LHCN-M2 (cell line): ENCODE measurements at regions not wholly inside any gene's neighbourhood (a gene's known extent, or its start where the extent isn't known, plus 50 kb on each side); places are given as distances from the start of the nearest gene placed in this dataset.
"Not testable (repeated sequence)": the region's sequence is repeated elsewhere in the genome, so short reads cannot be mapped to it uniquely, and the experiment has no call there.

Source experiments
- DNase-seq: peaks from one replicate; pipeline ENCODE4 v3.0.0-alpha.2; 2012; ENCODE audit warnings: low read depth

DNA sequence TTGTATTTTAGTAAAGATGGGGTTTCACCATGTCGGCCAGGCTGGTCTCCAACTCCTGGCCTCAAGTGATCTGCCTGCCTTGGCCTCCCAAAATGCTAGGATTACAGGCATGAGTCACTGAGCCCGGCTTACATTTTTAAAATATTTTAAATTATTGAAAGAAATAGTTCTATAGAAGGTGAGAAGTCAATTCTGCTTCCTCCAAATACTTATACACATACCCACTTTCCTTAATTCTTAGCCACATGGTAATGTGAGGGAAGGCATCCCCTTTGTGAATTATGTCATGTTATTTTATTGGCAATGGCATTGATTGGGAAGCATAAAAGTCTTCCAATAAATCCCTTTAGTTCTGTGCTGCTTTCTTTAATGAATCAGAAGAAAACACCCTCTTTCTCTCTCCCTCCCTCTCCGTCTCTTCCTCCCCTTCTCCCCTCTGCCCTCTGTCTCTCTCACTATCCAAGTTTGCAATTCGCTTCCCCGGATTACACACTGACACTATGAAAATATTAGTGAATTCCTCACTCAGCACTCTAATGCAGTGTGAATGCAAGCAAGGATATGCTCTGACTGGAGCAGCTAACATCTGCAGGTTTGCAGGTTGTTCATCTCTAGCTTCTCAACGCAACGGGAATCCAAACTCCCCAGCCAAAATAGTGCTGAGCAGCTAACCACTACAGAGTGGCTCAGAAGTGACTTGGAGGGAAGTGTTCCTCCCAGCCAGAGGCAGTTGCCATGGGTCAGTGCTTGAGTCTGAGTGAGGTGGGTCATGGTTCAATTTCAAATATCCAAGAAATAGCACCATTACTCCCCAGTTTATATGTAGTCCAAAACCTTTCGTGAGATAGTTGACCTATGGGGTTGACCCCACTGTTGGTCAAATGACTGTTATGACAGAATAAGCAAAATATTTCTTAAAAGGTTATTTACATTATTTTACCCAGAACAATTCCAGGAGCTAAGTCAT is 77.8 kb upstream of the CD55 start:
- DNase-seq, result peak; percentile 38

DNA sequence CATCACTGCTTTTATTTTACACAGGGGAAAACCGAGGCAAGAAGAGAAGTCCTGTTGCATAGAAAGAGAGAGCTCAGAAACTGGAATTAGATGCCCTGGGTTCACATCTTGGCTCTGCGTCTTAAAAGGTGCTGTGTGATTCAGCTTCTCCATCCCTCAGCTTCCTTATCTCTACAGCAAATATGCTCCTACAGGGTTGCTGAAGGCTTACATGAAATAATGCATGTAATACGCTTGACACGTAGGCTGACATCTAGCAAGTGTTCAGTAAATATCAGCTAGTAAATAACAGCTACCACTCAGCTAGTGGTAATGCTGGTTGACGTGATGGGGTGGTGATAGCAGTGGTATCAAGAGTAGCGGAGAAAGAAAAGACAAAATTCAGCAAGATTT is 77.1 kb upstream of the CD55 start:
- no peak for DNase-seq

DNA sequence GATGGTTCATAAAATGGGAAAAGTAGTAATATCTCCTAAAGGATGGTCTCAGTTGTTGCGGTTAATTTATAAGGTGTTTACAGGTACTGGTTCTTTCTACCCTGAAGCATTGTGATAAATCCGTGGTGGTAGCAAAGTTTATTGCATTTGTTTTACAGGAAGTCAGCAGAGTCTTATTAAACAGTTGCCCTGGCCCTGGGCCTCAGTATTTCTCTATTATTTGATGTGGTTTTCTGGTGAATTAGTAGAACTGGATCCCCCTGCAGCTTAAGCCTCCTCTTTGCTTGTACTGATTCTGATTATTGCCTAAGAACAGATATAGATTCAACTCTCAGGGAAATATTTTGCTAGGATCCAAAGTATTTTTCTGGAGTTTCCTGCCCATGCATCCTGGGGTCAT is 76.4 kb upstream of the CD55 start:
- no peak for DNase-seq

DNA sequence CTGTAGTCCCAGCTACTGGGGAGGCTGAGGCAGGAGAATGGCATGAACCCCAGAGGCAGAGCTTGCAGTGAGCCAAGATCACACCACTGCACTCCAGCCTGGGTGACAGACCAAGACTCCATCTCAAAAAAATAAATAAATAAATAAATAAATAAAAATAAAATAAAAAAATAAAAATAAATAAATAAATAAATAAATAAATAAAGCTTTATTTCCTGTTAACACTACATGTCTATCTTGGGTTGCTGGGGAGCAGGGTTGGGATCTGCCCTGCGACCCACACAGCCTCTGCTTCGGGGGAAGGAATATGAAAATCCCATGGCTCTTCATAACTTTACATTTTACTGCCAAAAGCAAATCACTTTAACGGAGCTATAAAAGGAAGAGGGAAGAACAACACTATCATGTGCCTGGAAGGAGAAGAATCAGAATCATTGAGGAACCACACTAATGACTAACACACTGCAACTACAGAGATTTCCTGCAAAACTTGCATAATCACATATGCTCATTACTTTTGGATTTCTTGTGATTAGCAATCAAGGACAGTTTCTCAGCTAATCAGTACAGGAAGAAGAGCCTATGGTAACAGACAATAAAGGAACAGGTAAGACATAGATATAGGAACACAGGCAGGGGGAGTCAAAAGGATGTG is 72.8 kb upstream of the CD55 start:
- no peak for DNase-seq

DNA sequence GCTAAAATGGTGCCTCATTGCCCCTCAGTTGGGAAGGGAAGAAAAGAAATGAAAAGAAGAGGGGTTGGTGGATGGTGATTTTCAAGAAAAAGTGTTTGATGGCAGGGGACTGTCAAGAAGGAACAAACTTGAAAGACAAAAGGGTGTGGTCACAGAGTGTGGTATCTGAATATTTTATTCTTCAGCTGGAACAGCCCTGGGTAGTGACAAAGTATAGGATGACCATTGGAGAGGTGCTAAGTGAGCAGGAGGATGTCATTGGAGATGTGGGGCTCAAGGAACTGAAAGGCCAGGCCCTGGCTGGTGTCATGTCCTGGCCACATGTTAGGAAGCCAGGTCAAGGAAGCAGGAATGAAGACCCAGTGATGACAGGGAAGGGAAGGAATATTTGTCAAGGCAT is 71.0 kb upstream of the CD55 start:
- DNase-seq, result no peak

DNA sequence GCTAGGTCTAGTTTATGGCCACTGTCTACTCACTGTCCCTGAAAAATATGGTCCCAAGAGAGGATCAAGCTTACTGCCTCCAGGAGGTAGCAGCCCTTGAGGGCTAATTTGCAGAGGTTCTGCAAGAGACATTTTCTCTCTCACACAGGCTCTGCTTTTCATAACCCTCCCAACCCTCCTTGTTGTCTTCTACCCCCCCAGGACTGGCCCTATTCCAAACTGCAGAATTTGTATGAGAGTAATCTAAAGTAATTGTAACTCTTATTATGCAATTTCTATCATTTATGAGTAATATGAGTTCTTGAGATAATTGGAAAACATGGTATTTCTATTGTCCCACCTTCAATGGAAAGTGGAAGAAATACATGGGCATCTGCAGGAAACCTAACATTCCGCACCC is 70.4 kb upstream of the CD55 start:
- no peak for DNase-seq

DNA sequence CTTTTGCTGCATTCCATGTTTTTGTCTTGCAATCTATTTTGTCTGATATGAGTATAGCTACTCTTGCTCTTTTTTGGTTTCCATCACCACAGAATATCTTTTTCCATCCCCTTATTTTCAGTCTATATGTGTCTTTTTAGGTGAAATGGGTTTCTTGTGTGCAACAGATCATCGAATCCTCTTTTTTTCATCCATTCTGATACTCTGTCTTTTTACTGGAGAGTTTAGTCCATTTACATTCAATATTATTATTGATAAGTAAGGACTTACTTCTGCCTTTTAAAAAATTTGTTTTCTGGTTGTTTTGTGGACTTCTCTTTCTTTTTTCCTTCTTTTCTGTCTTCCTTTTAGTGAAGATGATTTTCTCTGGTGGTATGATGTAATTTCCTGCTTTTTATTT is 64.6 kb upstream of the CD55 start:
- DNase-seq, result no peak

DNA sequence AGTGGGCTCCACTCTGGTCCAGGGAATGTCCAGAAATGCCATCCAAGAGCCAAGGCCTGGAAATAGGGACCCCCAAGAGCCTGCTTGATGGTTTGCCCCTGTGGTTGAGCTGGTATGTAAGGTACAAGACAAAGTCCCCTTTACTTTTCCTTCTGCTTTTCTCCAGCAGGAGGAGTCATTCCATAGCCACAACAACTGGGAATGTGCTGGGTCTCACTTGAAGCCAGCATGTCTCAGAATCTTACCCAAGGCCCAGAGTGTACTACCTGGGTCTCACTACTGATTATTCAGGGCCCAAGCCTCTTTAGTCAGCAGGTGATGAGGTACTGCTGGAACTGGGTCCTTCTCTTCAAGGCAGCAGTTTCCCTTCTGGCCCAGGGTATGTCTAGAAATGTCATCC is 62.1 kb upstream of the CD55 start:
- DNase-seq, result peak; percentile 27

DNA sequence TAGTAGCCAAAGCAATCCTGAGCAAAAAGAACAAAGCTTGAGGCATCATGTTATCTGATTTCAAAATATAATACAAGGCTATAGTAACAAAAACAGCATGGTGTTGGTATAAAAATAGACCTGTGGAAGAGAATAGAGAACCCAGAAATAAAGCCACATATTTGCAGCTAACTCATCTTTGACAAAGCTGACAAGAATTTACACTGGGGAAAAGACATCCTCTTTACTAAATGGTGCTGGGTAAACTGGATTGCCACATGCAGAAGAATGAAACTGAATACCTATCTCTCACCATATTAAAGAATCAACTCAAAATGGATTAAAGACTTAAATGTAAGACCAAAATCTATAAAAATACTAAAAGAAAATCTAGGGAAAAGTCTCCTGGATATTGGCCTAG is 59.5 kb upstream of the CD55 start:
- no peak for DNase-seq

DNA sequence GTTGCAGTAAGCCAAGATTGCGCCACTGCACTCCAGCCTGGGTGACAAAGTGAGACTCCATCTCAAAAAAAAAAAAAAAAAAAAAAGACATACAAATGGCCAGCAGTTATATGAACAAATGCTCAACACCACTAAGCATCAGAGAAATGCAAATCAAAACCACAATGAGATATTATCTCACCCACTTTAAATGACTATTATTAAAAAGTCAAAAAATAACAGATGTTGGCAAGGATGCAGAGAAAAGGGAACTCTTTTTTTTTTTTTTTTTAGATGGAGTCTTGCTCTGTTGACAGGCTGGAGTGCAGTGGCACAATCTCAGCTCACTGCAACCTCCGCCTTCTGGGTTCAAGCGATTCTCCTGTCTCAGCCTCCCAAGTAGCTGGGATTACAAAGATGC is 58.6 kb upstream of the CD55 start:
- not testable (repeated sequence) for DNase-seq

DNA sequence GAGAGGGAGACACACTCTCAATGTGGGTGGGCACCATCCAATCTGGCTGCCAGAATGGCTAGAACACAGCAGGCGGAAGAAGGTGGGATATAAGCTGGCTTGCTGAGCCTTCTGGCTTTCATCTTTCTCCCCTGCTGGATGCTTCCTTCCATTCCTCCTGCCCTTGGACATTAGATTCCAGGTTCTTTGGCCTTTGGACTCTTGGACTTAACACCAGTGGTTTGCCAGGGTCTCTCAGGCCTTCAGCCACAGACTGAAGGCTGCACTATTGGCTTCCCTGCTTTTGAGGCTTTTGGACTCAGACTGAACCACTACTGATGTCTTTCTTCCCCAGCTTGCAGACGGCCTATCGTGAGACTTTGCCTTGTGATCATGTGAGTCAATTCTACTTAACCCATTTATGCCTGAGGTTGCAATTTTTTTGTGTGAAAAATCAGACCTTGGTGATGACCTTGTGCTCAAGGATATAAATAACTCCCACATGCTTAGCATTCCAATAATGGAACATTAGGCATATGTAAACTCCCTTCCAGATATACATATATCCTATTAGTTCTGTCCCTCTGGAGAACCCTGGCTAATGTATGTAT is 56.7 kb upstream of the CD55 start:
- DNase-seq, result no peak

DNA sequence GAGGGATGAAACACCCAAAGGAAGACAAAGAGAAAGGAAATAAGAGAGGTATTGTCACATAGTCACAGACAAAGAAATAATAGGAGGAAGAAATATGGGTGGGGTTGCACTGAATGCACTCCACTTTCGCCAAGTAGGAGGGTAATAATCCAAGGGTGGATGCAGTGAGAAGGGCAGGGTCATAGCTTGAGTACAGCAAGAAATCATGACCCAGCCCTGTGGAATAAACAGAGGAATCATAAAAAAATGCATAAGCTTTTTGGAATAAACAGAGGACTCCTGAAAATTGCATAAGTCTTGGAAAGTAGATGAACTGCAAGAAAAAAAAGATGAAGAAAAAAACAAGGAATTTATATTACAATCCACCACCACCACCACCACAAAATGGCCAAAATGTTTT is 53.1 kb upstream of the CD55 start:
- DNase-seq, result no peak

DNA sequence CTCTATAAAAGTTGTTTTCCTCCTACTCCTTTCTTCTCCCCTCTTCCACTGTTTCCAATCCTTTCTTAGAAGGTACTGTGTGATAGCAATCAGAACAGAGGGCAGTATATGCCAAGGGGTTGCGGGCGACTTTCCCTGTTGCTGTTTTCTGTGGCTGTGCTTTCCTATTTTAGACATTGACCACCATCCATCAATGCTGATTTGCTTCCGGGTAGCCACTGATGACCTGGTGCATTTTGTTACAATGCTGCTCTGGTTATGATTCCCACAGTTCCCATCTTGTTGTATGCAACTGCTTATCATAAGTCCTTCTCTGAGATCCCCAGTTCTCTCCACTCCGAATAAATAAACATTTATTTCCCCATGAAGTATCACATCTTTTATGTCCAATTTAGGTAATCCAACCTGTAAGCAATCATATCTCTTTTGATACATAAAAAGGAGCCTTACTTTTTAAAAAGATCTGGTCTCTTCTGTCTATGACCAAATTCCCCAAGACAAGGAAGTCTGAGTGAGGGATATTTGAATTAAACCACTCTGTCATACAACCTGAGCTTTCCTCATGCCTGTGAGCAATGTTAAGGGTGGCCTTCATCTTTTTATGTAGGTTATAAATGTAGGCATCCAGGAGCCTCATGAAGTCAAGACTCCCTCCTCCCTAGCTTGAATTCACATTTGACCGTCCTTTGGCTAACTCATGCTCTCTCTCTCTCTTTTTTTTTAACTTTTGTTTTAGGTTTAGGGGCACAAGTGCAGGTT is 52.5 kb upstream of the CD55 start:
- no peak for DNase-seq
